ENCODE measurements at regions not wholly inside any gene's neighbourhood (a gene's known extent, or its start where the extent isn't known, plus 50 kb on each side); places are given as distances from the start of the nearest gene placed in this dataset.

DNA sequence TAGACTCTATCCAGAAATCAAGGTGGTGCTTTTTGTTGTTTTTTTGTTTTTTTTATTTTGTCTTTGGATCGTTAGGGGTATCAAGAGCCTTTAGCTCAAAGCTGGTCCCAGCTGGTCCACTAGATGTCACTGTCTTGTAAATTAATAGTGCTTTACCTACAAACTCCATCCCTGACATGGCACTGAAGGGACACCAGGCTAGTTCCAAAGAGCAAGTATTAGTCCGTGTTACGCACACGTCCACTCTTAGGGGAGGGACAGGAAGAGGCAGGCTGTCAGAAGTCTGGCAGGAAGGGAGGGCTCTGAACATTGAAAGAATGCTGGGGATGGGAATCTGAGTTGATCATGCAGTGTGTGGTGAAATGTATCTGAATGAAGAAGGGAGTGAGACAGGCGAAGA, 85.9 kb upstream of the CCBE1 start:
- Histone ChIP-seq H3K9me3 (ENCODE audit: control insufficient read depth, low read length) (no peaks in the 10 kb centered on the region), H3K4me3 (ENCODE audit: low read length) (no peak overlapping the region), H3K27me3 (ENCODE audit: control insufficient read depth, insufficient read depth, low read length, poor library complexity, severe bottlenecking) (no peaks in the 10 kb centered on the region), H3K27ac (ENCODE audit: low read depth, low read length) (no peak overlapping the region), H3K4me1 (ENCODE audit: control insufficient read depth, insufficient read depth, low read length) (peaks cover 5% of the 10 kb centered on the region), H3K36me3 (ENCODE audit: control insufficient read depth, insufficient read depth, low read length) (no peaks in the 10 kb centered on the region), H3K9ac (ENCODE audit: extremely low read depth, low read length, poor library complexity, severe bottlenecking) (no peak overlapping the region)
- H3K9me3 Mint-ChIP-seq: no peaks in the 10 kb centered on the region
- H3K27ac Mint-ChIP-seq: no peak overlapping the region
- peaks cover 32% of the 10 kb centered on the region for H3K4me1 Mint-ChIP-seq
- 57 to 64% methylated on average over 4 to 5 of the region's 5 CpGs for WGBS, 2 experiments (ENCODE audit: insufficient coverage in 1 of 2, insufficient read length in 1 of 2)
- no peak overlapping the region for H3K4me3 Mint-ChIP-seq
- peak; percentile 85 for DNase-seq
- H3K36me3 Mint-ChIP-seq (ENCODE audit: low read depth): no peaks in the 10 kb centered on the region
- TF ChIP-seq, protein P1, sequence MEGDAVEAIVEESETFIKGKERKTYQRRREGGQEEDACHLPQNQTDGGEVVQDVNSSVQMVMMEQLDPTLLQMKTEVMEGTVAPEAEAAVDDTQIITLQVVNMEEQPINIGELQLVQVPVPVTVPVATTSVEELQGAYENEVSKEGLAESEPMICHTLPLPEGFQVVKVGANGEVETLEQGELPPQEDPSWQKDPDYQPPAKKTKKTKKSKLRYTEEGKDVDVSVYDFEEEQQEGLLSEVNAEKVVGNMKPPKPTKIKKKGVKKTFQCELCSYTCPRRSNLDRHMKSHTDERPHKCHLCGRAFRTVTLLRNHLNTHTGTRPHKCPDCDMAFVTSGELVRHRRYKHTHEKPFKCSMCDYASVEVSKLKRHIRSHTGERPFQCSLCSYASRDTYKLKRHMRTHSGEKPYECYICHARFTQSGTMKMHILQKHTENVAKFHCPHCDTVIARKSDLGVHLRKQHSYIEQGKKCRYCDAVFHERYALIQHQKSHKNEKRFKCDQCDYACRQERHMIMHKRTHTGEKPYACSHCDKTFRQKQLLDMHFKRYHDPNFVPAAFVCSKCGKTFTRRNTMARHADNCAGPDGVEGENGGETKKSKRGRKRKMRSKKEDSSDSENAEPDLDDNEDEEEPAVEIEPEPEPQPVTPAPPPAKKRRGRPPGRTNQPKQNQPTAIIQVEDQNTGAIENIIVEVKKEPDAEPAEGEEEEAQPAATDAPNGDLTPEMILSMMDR (conservative IDR thresholded peaks at IDR 0.05): peak; percentile 85
- H3K27me3 Mint-ChIP-seq (ENCODE audit: insufficient read depth): peaks cover 6% of the 10 kb centered on the region

DNA sequence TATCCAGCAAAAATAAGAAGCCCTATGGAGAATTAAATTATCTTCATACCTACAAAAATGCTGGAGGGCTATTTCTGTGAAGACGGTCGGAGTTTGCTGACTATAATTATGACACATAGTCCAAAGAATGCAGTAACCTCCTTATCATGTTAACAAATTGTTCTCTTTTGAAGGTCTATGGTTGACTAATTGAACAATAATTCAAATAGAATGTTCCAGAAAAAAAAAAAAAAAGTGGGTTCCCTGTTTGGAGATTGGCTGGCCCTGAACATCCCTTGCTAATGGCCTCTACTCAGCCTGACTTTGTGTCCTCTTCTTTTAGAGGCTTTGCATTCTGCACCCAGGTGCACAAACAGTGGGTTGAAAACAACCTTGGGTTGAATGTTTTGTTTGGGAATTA, 82.8 kb upstream of the CCBE1 start:
- 100% methylated on average over 2 of the region's 2 CpGs; no CpG with 5 or more reads in 1 of the 2 experiments for WGBS, 2 experiments (ENCODE audit: insufficient coverage in 1 of 2, insufficient read length in 1 of 2)
- Mint-ChIP-seq H3K27me3 (ENCODE audit: insufficient read depth) (peaks cover 15% of the 10 kb centered on the region), H3K4me1 (peaks cover 8% of the 10 kb centered on the region), H3K27ac (no peak overlapping the region), H3K4me3 (no peak overlapping the region), H3K9me3 (peaks cover 10% of the 10 kb centered on the region), H3K36me3 (ENCODE audit: low read depth) (no peaks in the 10 kb centered on the region)
- TF ChIP-seq, protein P1 (conservative IDR thresholded peaks at IDR 0.05): no peak
- H3K9me3 ChIP-seq (ENCODE audit: control insufficient read depth, low read length): no peaks in the 10 kb centered on the region
- no peak overlapping the region for H3K27ac ChIP-seq (ENCODE audit: low read depth, low read length)
- no peaks in the 10 kb centered on the region for H3K36me3 ChIP-seq (ENCODE audit: control insufficient read depth, insufficient read depth, low read length)
- no peaks in the 10 kb centered on the region for H3K4me1 ChIP-seq (ENCODE audit: control insufficient read depth, insufficient read depth, low read length)
- no peak overlapping the region for H3K9ac ChIP-seq (ENCODE audit: extremely low read depth, low read length, poor library complexity, severe bottlenecking)
- no peak overlapping the region for H3K4me3 ChIP-seq (ENCODE audit: low read length)
- DNase-seq: no peak
- no peaks in the 10 kb centered on the region for H3K27me3 ChIP-seq (ENCODE audit: control insufficient read depth, insufficient read depth, low read length, poor library complexity, severe bottlenecking)

DNA sequence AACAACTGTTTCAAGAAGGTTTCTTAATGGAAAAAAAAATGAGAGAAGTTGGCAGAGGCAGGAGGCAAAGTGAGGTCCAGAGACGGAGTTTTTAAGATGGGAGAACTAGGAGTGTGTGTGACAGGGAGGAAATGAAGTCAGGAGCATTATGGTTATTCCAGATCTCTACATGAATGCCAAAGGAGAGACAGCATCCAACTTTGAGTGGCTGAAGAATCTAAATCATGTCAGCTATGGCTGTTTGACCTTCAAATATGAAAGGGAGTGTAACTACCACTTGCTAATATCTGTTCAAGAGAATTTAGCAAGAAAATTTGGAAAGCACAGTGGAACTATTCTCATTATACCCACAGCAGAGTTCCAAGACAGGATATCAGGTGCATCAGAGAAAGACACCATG, 81.2 kb upstream of the CCBE1 start:
- no peaks in the 10 kb centered on the region for H3K4me1 ChIP-seq (ENCODE audit: control insufficient read depth, insufficient read depth, low read length)
- TF ChIP-seq, protein P1 (conservative IDR thresholded peaks at IDR 0.05): no peak

More for the DNA sequence above, 81.2 kb upstream of the CCBE1 start:
- Histone ChIP-seq H3K9ac (ENCODE audit: extremely low read depth, low read length, poor library complexity, severe bottlenecking) (no peak overlapping the region), H3K27me3 (ENCODE audit: control insufficient read depth, insufficient read depth, low read length, poor library complexity, severe bottlenecking) (no peaks in the 10 kb centered on the region), H3K9me3 (ENCODE audit: control insufficient read depth, low read length) (no peaks in the 10 kb centered on the region), H3K27ac (ENCODE audit: low read depth, low read length) (no peak overlapping the region), H3K36me3 (ENCODE audit: control insufficient read depth, insufficient read depth, low read length) (no peaks in the 10 kb centered on the region), H3K4me3 (ENCODE audit: low read length) (no peak overlapping the region)
- Mint-ChIP-seq H3K4me3 (no peak overlapping the region), H3K9me3 (peaks cover 10% of the 10 kb centered on the region), H3K4me1 (peaks cover 3% of the 10 kb centered on the region), H3K27me3 (ENCODE audit: insufficient read depth) (peaks cover 27% of the 10 kb centered on the region), H3K36me3 (ENCODE audit: low read depth) (no peaks in the 10 kb centered on the region), H3K27ac (no peak overlapping the region)
- DNase-seq: no peak
- 90 to 100% methylated on average over 1 of the region's 1 CpG for WGBS, 2 experiments (ENCODE audit: insufficient coverage in 1 of 2, insufficient read length in 1 of 2)
